ENCODE measurements at regions not wholly inside any gene's neighbourhood (a gene's known extent, or its start where the extent isn't known, plus 50 kb on each side); places are given as distances from the start of the nearest gene placed in this dataset.
"Not testable (repeated sequence)": the region's sequence is repeated elsewhere in the genome, so short reads cannot be mapped to it uniquely, and the experiment has no call there.

DNA sequence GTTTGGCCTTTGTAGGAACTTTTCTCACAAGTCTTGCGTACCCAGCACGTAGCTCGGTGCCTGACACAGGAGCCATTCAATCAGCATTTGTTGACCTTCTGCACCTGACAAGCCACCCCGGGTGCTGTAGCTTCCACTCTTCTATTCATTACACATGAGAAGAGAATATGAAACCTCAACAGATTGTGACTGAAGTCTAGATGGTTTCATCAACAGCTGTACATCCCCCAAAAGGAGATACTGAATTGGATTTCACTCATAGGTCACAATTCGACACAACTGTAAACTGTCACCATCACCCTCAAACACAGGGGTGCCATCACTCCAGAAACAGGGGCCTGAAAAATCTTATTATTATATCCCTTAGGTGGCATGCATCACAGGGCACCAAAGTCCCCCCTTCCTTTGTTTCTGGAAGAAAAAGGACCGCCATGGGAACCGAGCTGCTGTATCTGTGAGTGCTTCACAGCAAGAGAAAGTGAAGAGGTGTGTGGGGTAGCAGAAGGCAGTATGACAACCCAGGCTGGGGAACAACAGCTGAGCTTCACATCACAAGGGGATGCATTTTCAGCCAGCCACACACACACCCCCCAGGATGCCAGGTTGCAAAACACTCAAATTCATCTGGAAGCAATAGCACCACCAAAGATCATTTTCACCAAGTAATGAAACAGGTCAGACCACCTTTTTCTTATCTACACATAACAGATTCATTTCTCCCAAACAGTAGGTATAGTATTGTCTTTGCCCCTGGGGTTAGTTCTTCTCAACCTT lies 225.7 kb downstream of the TOMM20 start:
- no peak for DNase-seq (ENCODE audit: low read depth)

DNA sequence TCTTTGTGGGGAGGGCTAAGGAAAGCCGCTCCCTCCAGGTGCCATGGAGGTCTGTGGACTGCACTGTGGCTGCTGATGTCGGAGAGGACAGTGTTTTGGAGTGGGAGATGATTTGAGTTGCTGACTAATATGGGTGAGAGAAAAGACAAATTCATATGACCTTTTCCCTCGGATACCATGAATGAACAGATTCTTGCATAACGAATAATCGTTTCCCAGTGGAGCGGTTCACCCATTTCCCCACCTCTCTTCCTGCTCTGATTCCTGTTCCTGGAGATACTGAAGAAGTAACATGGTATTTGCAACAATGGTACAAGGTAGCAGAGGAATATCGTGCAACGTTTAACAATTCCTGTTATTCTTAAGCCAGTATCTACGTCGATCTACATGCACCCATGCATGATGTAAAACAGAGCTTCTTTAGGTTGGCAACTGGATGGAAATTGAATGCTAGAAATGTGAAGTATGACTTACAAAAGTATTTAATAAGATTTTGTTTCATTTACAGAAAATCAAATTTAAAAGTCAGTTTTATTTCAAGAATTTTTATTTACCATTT lies 227.1 kb downstream of the TOMM20 start:
- no peak for DNase-seq (ENCODE audit: low read depth)

DNA sequence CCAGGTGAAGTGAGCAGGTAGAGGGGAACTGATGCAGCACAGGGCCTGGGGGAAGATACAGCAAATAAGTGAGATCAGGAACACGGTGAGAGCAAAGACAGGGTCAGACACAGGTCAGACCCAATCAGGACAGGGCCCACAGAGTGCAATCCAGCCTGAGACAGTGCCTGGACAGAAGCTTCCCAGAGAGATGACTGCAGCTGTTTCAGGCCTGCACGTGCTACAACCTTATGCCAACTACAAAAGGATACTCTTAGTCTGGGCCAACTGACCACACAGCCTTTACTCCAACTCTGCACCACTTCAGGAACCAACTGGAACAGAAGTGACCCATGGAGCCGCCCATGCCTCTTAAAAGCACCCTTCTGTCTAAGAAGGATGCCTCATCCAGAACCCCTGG lies 228.0 kb downstream of the TOMM20 start:
- DNase-seq (ENCODE audit: low read depth) = no peak

DNA sequence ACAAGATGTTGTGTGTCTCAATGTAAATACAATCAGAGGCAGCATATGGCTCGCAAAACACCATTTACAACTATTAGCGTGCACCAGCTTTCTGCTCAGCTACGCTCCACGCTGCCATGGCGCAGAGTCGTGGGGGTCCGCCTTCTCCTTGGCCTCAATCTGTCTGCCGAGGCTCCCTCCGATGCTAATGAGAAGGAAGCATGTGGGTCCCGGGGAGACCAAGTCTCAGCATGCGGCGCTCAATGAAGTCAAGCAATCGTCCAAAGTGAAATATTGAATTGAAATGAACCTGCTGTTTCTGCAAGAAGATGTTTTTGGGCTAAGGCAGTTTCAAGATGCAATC lies 228.9 kb downstream of the TOMM20 start:
- DNase-seq (ENCODE audit: low read depth) = no peak

DNA sequence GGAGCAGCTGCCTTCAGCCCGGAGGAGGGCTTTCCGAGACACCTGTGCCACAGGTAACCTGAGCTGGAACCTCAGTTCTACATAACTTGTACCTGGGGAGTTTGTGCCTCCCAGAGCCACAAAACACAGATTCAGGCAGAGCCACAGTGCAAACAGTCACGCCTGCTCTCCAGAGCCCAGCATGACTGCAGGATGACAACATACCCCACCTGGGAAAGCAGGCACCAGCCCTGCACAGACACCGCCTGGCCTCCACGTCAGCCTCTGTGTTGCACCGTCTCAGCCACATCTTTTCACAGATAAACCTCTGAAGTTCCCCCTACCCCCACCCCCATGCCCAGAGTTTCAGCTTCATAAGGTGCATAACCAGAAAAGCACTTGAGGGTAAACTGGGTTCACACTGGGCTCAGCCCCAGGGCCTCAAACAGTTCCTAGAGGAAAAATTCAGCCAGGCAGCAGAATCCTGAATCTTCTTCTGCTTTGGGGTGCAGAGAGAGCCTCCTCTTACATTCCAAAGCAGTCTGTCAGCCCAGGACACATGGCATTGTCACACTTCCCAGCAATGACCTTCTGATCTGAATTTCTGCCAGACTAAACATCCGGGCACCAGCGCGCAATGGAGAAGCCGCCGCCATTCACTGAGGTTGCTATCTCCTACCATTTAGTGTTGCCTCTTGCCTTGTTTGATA lies 229.5 kb downstream of the TOMM20 start:
- DNase-seq (ENCODE audit: low read depth) = peak; percentile 55

DNA sequence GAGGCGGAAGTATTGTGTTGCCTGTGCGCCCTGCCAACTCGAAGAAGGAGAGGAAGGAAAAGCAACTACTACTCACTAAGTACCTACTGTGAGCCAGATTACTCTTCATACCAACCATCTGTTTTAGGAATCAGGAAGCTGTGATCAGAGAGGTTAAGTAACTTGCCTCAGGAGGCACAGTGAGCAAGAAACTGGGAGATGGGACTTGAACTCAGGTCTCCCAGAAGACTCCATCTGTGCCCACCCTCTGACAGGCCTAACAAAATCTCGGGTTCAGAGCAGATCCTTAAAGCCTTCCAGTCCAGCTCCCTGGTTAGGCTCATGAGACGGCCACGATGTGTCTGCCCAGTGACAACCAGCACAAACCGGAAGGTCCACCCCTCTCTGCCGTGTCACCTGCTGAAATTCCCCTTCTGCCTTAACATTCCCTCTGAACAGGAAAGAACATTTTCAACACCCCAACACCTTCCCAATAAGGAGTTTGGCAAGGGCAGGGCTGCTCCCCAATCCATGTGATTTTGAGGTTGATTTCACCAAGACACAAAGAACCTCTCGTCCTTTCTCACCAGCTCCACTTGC lies 230.1 kb downstream of the TOMM20 start:
- no peak for DNase-seq (ENCODE audit: low read depth)

DNA sequence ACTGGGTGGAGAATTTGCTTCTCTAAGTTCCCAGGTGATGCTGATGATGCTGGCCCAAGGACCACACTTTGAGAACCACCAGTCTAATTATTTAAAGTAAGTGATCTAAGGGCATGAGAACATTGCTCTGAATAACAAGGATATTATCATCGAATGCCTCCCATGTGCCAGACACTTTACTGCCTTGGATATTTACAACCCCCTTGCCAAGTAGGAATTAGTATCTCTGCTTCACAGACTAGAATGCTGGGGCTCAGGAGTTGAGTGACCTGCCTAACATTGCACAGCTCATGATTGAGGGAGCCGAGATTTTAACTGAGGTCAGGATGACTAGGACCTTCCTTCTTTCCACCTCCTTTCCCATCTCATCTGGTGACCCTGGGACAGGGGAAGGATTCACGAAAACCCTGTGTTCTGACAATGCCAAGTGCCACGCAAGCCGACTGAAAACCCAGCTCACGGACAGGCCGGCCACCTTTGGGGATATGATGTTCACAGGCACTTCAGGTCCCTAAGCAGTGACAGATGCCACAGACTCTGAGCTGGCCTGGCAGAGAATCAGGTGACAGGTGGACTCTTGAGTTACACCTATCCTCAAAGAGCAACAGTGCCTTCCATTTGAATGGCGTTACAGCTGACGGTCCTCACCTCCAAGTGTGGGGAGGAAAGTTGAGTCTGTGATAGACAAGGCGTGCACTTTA lies 230.7 kb downstream of the TOMM20 start:
- DNase-seq (ENCODE audit: low read depth) = no peak

DNA sequence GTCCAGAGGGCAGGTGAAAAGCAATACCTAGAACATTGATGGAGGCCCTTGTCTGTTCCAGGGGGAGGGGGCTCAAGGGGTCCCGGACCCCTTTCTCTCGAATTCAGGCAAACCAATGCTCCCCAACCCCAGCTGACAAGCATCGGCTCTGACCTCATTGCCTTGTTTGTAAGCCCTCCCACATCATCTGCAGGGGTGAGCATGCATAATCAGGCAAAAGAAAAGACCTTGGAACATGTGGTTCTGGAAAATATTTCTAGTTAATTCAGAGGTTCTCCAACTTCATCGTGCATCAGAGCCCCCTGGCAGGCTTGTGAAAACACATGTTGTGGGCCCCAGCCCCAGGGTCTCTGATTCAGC lies 231.3 kb downstream of the TOMM20 start:
- DNase-seq (ENCODE audit: low read depth) = no peak

DNA sequence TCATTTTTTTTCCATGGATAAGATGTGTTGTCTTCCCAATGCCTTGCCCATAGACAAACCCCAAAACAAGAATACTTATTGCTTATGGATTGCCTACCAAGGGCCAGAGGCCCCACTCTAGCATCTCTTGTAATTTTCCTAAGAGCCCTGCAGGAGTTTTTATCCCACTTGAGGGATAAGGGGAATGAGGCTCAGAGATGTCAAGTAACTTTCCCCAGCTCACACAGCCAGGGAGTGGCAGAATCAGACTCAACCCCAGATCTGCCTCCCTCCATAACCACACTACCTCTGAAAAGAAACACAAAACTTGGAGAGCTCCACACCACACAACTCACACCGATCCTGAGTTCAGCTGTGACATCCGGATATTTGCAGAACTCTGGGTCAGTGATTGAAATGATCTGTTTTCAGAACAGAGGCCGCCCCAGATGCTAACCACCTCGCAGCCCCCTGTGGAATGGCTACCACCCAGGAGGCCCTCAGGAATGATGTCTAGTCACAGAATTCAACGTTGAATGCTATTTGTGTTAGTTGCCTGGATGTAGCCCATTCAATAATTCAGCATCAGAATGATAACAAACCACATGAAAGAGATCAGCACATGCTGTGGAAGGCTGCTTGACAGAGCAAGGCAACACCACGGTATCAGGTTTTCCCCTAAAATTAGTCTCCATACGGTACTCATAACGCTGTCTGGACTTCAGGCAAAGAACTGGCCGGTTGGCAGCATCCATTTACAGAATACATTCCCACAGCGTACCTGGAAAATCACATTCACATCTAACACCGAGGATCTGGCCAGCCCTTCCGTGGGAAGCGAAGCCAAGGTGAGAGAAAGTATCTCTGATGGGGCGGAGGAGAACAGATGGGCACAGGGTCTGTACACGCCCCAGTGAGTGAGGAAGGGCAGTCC lies 231.9 kb downstream of the TOMM20 start:
- peak; percentile 27 for DNase-seq (ENCODE audit: low read depth)

DNA sequence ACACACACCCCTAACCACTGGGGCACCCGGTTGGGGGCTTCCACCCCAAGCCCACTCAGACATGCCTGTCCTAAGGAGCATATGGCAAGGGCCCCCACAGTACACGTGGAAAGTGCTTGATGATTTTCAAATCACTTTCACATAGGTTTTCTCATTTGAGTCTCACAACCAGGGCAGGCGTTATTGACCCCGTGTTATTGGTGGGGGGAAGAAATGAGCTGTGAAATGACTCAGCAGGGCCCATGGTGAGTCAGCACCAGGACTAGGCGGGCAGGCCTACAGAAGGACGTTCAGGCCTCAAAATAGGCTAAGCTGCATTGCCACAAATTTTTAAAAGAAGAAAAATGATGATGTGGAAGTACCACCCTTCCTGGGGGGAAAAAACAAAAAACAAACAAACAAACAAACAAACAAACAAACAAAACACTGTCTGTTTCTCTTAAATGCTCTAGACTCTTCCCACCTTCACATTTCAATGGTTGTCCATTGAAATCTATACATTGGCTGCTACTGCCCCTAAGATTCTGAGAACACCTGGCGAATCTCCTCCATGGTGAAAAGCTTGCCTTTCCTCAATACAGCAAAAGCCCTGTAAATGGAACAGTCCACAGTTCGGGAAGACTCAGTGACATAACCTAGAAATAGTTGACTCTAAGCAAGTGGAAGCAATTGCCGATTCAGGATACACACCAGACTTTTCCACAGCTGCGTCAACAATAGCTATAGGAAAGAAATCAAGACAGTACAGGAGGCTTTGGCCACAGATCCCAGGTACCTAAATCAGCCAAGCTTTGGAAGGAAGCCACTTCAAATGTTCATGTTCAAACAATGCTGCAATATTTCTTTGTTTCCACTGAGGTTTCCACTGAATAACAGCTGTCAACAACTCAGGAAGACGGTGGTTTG lies 234.7 kb downstream of the TOMM20 start:
- peak; percentile 88 for DNase-seq (ENCODE audit: low read depth)

DNA sequence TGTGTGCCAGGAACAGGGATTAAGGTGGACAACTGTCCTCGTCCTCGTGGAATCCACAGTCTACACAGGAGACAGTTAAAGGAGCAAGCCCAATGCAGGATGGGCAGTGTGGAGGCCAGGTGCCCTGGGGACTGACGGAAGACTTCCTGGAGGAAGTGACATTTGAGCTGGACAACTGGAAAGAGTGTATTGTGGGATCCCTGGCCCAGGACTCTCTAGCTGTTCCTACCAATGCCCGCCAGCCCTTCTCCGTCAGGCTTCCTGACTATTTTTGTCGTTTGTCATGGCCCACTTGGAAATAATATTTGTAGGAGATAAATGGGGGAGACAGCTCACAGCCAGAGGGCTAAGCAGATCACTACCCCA lies 235.3 kb downstream of the TOMM20 start:
- no peak for DNase-seq (ENCODE audit: low read depth)

DNA sequence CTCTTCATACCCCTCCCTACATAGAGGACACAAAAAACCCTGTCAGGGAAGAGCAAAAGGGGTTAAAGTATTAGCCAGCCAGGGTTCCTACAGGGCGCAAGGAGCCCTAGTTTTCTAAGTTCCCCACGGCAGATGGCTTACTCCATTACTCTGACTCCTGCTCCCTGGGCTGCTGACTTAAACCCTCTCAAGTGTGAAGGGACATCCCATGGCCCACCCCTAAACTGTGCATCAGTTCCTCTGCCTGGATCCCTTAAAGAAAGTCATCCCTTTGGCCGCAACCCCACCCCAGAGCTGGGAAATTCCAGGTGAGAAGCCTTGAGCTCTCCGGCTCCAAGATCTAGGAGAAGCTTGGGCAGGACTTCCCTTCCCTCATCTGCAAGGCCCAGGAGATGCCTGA lies 236.0 kb downstream of the TOMM20 start:
- no peak for DNase-seq (ENCODE audit: low read depth)

DNA sequence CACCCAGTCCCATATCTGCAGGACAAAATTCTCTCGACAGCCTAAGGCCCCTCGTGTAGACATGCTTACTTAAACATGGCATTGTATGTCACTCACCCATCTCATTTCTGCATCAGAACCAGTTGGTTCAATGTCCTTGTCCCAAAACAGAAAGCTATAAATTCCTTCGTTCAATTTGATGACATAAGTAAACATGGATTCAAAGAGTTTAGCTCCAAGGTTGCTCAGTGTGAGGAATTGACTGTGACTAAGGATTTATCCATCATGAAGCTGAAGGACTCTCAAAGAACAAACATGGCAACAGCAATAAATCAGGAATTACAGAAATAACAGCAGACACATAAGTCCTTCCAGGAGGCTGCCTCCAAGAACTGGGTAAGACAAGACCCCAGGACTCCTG lies 237.2 kb downstream of the TOMM20 start:
- DNase-seq (ENCODE audit: low read depth) = no peak

DNA sequence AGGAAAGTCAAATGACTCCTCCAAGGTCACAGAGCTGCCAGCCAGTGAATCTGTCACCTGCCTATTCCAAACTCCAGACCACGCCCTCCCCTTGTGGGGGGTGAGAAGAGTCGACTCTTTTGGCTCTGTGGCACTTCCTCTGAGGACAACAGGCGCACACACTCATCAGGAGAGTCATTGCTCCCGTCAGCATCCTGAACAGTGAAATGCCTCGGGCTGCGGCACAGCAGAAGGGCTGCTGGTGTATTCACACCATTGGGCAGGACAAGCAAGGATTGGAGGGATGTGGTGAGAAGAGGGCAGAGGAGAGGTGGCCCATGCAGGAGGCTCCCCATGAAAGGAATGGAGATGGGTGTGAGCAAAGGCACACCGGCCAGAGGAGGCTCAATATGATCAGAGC lies 239.0 kb downstream of the TOMM20 start:
- no peak for DNase-seq (ENCODE audit: low read depth)

DNA sequence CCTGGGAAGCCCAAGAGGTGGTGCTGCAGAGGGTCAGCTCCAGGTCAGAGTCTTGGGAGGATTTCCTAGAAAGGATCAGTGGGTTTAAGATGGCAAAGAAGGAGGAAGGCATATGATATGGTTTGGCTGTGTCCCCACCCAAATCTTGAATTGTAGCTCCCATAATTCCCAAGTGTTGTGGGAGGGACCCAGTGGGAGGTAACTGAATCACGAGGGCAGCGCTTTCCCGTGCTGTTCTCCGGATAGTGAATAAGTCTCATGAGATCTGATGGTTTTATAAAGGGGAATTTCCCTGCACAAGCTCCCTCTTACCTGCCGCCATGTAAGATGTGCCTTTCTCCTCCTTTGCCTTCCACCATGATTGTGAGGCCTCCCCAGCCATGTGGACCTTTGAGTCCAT lies 240.4 kb downstream of the TOMM20 start:
- not testable (repeated sequence) for DNase-seq (ENCODE audit: low read depth)

DNA sequence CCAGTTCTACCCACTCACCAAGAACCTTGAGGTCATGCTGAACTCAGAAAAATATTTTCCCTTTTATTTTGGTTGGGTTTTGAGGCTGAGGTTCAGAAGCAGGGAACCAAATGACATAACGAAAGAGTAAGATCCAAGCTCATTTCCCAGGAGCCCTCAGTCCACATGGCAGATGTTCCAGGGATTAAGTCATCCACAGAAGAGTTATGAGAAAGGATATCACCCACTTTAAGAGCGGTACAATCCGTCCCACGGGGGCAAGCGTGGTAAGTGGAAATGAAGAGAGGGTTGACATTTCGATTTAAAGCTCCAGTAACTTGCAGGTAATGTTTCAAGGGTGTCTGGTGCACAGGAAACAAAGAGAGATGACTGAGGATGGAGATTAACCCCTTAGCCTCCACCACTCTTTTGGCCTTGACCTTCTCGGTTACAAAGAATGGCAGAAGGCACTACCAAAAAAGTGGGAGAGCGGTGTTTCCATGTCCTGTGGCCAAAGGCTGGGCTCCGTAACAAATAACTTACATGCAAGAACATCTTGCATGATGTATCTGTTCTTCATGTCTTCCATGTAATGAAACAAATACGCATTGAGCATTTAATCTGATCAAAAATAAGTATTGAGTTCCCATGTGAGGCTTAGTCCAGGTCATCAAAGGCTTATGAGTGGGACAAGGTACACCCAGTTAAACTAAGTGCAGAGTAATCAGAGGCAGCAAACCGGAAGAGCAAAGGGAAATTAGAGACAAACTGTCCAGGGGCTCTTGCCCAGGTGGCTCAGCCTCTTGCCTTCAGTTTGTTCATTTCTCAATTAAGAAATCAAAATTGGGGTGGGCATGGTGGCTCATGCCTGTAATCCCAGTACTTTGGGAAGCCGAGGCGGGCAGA lies 241.4 kb downstream of the TOMM20 start:
- DNase-seq (ENCODE audit: low read depth) = no peak

DNA sequence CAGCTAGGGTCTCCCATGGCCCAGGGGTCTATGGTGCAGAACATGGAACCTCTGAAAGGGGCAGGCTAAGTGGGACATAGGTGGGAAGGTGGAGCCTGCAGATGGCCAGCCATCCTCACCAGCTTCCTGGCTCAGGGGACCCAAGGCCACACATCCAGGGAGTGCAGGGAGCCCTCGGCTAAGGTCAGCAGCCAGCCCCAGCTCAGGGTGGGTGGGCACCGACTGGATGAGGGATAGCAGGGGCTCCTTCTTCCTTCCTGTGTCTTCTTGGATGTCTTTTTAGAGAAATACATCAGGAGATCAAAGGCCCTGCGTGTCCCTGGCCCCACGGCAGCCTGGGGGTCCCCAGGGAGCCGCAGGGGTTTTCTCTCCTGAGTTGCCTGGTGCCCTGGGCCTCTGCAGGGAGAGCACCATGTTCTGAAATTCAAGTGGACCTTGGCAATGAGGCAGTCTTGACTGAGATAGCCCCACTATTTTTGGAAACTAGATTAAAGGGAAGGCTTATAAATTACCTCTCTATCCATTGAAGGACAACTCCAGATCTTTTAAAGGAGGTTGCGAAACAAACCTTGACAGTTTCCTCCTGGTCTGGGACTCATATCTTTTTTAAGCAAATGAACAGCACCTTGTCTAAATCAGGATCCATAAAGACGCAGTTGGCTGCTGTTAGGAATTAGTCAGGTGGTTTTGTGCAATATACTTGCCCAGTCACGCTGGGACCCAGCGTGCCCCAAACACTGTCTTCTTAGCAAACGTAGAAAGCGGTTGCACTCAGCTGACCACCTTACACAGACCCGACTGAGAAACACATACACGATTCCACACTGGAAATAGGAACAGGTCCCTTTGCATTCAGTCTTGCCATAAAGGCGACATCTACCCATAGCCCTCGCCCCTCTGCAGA lies 242.3 kb downstream of the TOMM20 start:
- DNase-seq (ENCODE audit: low read depth) = no peak

DNA sequence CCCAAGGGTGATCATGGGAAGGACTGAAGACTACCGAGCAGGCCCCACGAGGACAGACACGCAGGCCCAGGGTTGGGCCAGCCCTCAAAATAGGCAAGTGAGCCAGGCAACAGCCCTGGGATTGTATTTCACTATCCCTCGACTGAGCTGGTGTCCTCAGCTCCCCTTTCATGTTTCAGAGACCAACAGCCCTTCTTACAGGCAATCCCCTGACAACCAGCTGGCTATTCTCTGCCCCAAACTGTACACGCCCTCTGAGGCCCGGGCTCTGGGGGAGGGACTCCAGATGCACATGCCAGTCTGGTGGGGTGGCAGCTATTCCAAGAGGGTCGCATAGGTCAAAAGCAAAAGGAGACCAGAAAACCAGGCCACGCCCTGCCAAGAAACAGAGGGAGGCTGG lies 243.0 kb downstream of the TOMM20 start:
- DNase-seq (ENCODE audit: low read depth) = no peak

Data from Daoy (cell line).